Erythroblast (primary cell): ENCODE measurements at regions not wholly inside any gene's neighbourhood (a gene's known extent, or its start where the extent isn't known, plus 50 kb on each side); places are given as distances from the start of the nearest gene placed in this dataset.

Experiments
- GATA1 ChIP-seq: IDR thresholded peaks from 2 replicates; pipeline ENCODE4 v1.6.1; 2011; ENCODE audit warnings: low read depth, mild to moderate bottlenecking, control low read depth, low read length, moderate library complexity
- POLR2A ChIP-seq: IDR thresholded peaks from 2 replicates; pipeline ENCODE4 v1.6.1; 2011; ENCODE audit warnings: mild to moderate bottlenecking, low read length

- TF ChIP-seq POLR2A, result no peak
- no peak for TF ChIP-seq GATA1
Measured at GRCh38 chr20:53853111-53853713, 217.2 kb downstream of the BCAS1 start.
